ENCODE measurements at regions not wholly inside any gene's neighbourhood (a gene's known extent, or its start where the extent isn't known, plus 50 kb on each side); places are given as distances from the start of the nearest gene placed in this dataset.

- TF ChIP-seq, protein P1, sequence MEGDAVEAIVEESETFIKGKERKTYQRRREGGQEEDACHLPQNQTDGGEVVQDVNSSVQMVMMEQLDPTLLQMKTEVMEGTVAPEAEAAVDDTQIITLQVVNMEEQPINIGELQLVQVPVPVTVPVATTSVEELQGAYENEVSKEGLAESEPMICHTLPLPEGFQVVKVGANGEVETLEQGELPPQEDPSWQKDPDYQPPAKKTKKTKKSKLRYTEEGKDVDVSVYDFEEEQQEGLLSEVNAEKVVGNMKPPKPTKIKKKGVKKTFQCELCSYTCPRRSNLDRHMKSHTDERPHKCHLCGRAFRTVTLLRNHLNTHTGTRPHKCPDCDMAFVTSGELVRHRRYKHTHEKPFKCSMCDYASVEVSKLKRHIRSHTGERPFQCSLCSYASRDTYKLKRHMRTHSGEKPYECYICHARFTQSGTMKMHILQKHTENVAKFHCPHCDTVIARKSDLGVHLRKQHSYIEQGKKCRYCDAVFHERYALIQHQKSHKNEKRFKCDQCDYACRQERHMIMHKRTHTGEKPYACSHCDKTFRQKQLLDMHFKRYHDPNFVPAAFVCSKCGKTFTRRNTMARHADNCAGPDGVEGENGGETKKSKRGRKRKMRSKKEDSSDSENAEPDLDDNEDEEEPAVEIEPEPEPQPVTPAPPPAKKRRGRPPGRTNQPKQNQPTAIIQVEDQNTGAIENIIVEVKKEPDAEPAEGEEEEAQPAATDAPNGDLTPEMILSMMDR (IDR thresholded peaks at IDR 0.05; ENCODE audit: low read length) = no peak
- TF ChIP-seq EZH2 (optimal IDR thresholded peaks at IDR 0.05; ENCODE audit: low read depth, low read length) = no peak
Measured at GRCh38 chr2:104056451-104056850, 797.5 kb upstream of the POU3F3 start.

Data from MM.1S (cell line).